ENCODE measurements at regions not wholly inside any gene's neighbourhood (a gene's known extent, or its start where the extent isn't known, plus 50 kb on each side); places are given as distances from the start of the nearest gene placed in this dataset.
"Not testable (repeated sequence)": the region's sequence is repeated elsewhere in the genome, so short reads cannot be mapped to it uniquely, and the experiment has no call there.

GRCh38 chr6:159439651-159440050 lies 253.4 kb downstream of the SOD2 start:
- no peak for DNase-seq

- no peak for DNase-seq
Measured at GRCh38 chr6:159438106-159438505, 254.9 kb downstream of the SOD2 start.

GRCh38 chr6:159436581-159436980 lies 256.5 kb downstream of the SOD2 start:
- peak; percentile 8 for DNase-seq

GRCh38 chr6:159435701-159436100 lies 257.3 kb downstream of the SOD2 start:
- DNase-seq, result no peak

GRCh38 chr6:159434410-159434809 lies 258.6 kb downstream of the SOD2 start:
- no peak for DNase-seq

- DNase-seq, result no peak
Measured at GRCh38 chr6:159433550-159433949, 259.5 kb downstream of the SOD2 start.

GRCh38 chr6:159431750-159432149 lies 261.3 kb downstream of the SOD2 start:
- no peak for DNase-seq

GRCh38 chr6:159430323-159430722 lies 261.1 kb downstream of the FNDC1 start:
- no peak for DNase-seq

GRCh38 chr6:159429433-159429832 lies 260.2 kb downstream of the FNDC1 start:
- DNase-seq, result no peak

- DNase-seq, result peak; percentile 18
Measured at GRCh38 chr6:159427771-159428170, 258.6 kb downstream of the FNDC1 start.

GRCh38 chr6:159427335-159427734 lies 258.1 kb downstream of the FNDC1 start:
- no peak for DNase-seq

GRCh38 chr6:159425421-159425820 lies 256.2 kb downstream of the FNDC1 start:
- DNase-seq, result no peak

GRCh38 chr6:159422041-159422984 lies 253.1 kb downstream of the FNDC1 start:
- no peak for DNase-seq

- DNase-seq, result no peak
Measured at GRCh38 chr6:159421586-159421985, 252.4 kb downstream of the FNDC1 start.

- peak; percentile 61 for DNase-seq
Measured at GRCh38 chr6:159418997-159419396, 249.8 kb downstream of the FNDC1 start.

GRCh38 chr6:159416891-159417560 lies 247.8 kb downstream of the FNDC1 start:
- DNase-seq, result no peak

- DNase-seq, result no peak
Measured at GRCh38 chr6:159415540-159415939, 246.3 kb downstream of the FNDC1 start.

GRCh38 chr6:159414711-159415110 lies 245.5 kb downstream of the FNDC1 start:
- no peak for DNase-seq

GRCh38 chr6:159407211-159407780 lies 238.1 kb downstream of the FNDC1 start:
- DNase-seq, result not testable (repeated sequence)

GRCh38 chr6:159404296-159404695 lies 235.1 kb downstream of the FNDC1 start:
- no peak for DNase-seq

- DNase-seq, result no peak
Measured at GRCh38 chr6:159400826-159401225, 231.6 kb downstream of the FNDC1 start.

- DNase-seq, result peak; percentile 19
Measured at GRCh38 chr6:159399751-159400221, 230.6 kb downstream of the FNDC1 start.

GRCh38 chr6:159398633-159399032 lies 229.4 kb downstream of the FNDC1 start:
- no peak for DNase-seq

GRCh38 chr6:159397753-159398152 lies 228.6 kb downstream of the FNDC1 start:
- DNase-seq, result no peak
